ENCODE measurements at regions not wholly inside any gene's neighbourhood (a gene's known extent, or its start where the extent isn't known, plus 50 kb on each side); places are given as distances from the start of the nearest gene placed in this dataset.
"Not testable (repeated sequence)": the region's sequence is repeated elsewhere in the genome, so short reads cannot be mapped to it uniquely, and the experiment has no call there.

GRCh38 chr6:22171885-22172284 lies 125.0 kb downstream of the PRL start:
- not testable (repeated sequence) for DNase-seq

GRCh38 chr6:22173311-22173710 lies 123.5 kb downstream of the PRL start:
- DNase-seq, result no peak

DNA sequence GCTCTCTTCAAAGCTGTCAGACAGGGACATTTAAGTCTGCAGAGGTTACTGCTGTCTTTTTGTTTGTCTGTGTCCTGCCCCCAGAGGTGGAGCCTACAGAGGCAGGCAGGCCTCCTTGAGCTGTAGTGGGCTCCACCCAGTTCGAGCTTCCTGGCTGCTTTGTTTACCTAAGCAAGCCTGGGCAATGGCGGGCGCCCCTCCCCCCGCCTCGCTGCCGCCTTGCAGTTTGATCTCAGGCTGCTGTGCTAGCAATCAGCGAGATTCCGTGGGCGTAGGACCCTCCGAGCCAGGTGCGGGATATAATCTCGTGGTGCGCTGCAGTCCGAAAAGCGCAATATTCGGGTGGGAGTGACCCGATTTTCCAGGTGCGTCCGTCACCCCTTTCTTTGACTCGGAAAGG lies 116.6 kb downstream of the PRL start:
- not testable (repeated sequence) for DNase-seq

GRCh38 chr6:22184371-22184770 lies 112.5 kb downstream of the PRL start:
- no peak for DNase-seq

- DNase-seq, result no peak
Observed at GRCh38 chr6:22189946-22190345, 106.9 kb downstream of the PRL start.

DNA sequence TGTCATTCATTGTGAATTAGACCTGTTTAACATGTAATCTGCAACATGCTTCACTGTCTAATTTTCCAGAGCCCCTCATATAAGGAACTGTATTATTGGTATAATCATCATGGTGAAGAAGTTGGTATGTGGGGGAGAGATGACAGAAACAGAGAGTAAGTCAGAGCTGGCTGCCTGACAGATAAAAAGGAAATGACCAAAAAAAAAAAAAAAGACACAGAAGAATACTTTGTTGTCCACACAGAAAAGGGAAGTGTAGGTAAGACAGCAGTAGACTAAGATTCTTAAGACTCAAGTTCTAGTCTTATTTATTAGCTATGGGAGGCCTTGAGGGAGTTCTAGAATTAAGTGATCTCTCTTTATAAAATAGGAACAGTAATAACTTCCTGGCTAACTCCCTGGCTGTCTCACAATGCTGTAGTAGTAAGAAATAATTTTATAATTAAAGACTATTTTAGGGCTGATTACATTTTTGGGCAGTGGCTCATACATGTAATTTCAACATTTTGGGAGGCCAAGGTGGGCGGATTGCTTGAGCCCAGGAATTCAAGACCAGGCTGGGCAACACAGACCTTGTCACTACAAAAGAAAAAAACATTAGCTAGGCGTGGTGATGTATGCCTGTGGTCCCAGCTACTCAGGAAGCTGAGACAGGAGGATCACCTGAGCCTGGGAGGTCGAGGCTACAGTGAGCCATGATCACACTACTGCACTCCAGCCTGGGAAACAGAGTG lies 102.5 kb downstream of the PRL start:
- no peak for DNase-seq

- no peak for DNase-seq
Observed at GRCh38 chr6:22199771-22200170, 97.1 kb downstream of the PRL start.

DNA sequence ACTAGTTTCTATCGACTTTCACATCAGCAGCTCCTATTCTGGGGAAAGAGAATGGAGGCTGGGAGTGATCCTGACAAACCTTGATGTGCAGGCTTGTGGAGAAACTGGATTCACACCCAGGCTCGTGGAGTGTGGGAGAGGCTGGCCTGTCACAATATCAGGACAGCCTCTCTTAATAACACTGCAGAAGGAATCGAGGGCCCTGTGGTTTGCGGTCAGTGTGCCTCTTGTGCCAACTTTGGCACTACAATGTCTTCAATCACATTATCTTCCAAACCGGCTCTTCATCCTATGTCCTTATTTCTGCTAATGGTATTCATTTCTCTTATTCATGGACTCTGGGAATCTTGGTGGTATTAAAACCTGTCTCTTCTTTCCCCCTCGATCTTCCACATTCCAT lies 92.7 kb downstream of the PRL start:
- no peak for DNase-seq

DNA sequence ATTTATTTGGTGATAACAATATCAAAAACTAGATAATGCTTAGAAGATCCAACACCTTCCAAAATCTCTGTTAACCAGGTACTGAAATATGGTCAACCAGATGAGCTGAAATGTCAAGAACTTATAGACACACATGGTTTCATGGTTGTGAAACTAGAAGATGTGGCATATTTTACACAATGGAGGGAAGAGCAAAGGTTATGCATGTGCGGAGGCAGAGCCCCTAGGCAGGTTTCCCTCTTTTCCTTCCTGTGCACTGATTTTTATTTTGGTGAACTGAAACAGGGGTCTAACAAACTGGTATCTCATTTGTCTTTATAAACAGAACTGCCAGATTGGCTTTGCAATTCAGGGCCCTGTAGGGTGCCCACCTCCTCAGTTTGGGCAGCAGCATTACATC lies 91.6 kb downstream of the PRL start:
- DNase-seq, result no peak

DNA sequence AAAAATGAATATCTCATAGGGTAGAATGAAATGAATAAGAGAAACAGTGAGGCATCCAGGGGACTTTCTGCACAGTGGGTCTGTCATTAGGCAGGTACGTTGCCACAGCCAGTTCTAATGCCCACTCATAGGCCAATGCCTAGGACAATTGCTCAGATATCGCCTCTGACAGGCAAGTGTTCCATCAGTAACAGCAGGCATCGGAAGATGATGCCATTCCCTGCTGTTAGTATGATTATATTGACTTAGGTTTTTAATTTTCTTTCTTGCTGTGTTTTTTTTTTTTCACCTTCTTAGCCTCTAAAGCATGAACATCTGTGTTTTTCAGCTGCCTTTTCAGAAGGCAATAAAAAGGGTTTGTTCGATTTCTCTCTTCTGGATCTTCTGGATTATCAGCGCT lies 90.7 kb downstream of the PRL start:
- peak; percentile 43 for DNase-seq

- no peak for DNase-seq
Observed at GRCh38 chr6:22208026-22208425, 88.8 kb downstream of the PRL start.

DNA sequence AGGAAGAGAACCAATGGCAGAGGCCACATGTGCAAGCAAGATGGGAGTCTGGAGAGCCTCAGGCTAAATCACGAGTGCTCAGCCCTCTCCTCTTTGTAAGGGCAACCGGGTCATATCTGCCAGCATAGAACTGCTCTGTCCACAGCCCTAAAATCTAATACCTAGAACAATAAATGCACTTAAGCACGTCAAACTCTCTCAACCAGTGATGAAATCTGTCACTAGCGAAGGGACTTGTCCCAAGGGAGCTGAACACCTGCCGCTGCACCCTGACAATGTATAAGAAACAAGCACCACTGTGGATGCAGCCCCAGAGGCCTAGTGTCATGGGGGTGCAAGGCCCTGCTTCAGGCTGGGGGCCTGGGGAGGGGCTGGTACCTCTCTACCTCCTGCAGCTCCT lies 82.5 kb downstream of the PRL start:
- DNase-seq, result no peak

GRCh38 chr6:22215474-22215873 lies 81.4 kb downstream of the PRL start:
- DNase-seq, result not testable (repeated sequence)

GRCh38 chr6:22218410-22218809 lies 78.4 kb downstream of the PRL start:
- DNase-seq, result no peak

GRCh38 chr6:22219925-22220324 lies 76.9 kb downstream of the PRL start:
- no peak for DNase-seq

DNA sequence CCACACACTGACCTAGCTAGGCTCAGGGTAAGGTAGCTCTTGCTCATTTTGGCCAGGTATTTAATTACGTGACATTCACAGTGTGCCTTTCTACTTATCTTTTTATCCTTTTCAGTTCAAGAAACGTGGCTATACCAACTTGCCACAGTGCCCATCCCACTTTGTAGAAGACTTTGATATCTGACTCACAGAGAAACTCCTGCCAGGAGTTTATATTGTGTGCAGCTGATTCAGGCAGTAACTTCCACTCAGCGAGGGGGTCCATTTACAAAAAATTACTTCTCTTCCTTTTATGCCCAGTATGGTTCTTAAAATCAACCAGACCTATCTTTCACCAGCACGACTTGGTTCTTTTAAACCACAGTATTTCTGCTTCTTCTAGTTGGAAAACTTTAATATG lies 75.6 kb downstream of the PRL start:
- no peak for DNase-seq

- DNase-seq, result no peak
Observed at GRCh38 chr6:22221630-22222029, 75.2 kb downstream of the PRL start.

DNA sequence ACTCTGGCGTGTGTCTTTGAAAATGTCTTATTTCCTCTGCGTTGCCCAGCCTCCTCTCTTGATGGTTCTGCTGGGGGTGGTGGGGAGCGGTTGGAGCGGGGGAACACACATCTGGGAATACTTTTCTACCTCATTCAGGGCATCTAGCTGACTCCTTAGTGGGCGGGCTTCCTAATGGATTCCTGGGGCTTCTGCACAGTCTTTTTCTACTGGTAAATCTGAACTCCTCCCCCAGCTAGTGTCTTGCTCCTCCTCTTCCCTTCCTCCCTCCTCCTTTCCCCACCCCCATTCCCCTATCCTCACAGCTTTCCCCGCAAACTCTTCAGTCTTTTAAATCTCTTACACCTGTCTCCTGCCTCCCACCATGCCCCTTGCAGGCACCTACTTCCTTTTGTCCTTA lies 74.4 kb downstream of the PRL start:
- DNase-seq, result no peak

DNA sequence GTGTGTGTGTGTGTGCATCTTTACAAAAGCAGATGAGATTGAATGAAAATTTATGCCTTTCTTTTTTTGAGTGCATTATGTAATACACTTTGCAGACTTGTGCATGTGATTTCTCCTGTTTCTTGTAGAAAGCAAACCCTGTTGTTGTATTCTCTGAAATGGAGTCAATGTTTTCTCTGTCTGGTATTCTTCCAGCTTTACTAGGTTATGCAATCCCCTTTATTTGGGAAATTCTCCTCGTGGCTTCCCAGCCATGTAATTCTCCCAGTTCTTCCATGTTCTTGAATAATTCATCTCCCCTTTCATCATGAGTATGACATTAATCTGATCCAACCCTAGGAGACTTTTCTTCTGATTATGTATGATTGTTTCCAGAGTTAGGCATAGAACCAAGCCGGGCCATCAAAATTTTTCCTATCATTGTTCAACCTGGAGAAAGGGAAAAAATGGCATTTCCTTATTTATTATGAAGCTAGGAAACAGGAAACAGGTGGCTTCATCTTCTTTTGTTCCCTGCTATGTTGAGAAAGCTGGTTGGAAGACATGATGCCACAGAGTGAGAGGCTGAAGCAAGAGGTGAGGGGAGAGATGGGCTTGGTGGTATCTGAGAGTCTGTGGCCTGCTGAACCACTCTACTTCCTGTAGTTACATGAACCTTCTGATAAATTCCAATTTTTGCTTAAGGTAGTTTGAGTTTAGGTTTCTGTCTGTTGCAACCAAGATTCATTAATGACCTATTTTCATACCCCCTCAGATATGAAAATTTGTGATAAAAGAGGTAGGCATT lies 68.8 kb downstream of the PRL start:
- no peak for DNase-seq

DNA sequence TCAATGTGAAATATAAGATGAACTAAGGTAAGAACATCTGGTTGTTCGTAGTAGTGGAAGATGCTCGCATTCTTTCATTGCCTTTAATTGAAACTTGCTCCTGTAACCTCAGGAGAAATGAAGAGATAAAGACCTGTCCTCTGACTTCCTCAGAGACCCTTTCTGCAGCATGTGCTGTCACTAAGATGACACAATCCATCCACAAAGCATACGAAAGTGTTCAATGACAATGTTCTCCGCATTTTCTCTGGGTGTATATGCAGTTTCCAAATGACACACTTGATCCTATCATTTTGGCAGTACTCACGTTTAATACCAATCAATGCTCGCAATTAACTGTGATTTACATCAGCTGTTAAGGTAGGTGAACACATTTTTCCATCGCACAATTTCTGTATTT lies 65.8 kb downstream of the PRL start:
- DNase-seq, result no peak

DNA sequence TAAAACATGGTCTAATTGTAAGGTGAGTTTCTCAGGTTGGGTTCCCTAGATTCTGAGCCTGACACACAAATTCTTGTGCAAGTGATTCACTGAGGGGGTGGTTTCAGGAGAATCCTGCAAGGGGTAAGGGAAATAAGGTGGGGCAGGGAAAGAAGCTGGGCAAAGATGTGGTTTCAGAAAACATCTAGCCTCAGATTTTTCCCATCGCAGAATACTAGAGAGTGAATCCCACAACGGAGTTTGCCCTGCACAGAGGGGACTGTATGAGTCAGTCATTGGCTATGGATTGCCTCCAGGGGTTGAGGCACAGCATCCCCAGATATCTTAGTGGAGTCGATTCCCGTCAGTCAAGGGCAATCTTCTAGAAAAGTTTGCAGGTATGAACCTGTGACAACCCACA lies 65.2 kb downstream of the PRL start:
- no peak for DNase-seq

- no peak for DNase-seq
Observed at GRCh38 chr6:22236626-22237414, 60.0 kb downstream of the PRL start.

Data from NCI-H2171 (cell line).